ENCODE measurements at regions not wholly inside any gene's neighbourhood (a gene's known extent, or its start where the extent isn't known, plus 50 kb on each side); places are given as distances from the start of the nearest gene placed in this dataset.
"Not testable (repeated sequence)": the region's sequence is repeated elsewhere in the genome, so short reads cannot be mapped to it uniquely, and the experiment has no call there.

DNA sequence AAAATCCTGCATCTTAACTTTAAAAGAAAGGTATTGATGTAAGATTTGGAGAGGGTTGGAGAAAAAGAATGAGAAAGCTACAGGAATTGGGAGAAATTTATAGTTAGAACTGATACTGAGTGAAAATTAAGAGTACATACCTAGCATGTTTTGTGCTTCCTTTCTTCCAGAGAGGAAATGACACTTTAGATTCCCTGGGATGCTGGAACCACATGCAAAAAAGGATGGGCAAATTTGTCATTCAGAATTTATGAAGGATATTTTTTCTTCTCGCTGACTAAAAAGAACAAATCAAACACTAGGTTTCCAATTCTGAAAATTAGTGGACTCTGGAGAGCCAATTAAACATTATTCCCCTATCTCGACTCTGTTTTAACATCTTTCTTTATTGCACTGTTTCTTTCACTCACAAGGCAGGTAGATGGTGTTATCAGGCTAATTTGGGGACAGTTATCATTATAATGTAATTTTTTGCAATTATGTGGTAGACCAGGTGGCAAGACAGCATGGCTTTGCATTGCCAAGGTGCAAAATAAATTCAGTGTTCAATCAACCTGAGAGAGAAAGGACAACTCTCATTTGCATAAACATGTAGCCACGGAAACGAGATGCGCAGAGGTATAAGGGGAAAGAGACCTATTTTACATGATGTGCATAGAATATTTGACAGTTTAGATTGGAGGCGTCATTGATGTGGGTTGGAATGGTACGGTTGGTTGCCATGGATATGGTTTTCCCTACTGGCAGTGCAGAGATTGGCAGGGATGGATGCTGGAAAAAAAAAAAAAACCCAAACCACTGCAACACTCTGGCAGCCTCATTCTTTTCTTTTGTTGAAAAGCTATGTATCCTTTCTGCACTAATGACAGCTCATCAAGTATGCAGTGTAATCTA is 320.4 kb upstream of the CCNH start:
- DNase-seq, result no peak

DNA sequence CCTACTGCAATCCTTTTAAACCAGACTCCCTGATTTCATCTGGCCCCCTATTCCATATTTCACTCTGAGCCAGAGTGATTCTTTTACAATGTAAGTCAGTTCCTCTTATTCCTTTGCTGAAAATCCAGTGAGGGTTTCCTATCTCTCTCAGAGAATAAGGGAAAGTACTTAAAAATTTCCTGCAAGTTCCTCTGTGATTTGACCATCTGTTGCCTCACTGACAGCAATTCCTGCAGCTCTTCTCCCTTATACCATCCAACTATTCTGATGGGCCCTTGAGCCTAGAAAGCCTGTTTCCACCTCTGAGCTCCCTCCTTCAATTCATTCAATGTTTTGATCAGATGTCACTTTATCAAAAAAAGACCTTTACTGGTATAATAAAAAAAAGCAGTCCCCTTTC is 317.1 kb upstream of the CCNH start:
- DNase-seq, result no peak

DNA sequence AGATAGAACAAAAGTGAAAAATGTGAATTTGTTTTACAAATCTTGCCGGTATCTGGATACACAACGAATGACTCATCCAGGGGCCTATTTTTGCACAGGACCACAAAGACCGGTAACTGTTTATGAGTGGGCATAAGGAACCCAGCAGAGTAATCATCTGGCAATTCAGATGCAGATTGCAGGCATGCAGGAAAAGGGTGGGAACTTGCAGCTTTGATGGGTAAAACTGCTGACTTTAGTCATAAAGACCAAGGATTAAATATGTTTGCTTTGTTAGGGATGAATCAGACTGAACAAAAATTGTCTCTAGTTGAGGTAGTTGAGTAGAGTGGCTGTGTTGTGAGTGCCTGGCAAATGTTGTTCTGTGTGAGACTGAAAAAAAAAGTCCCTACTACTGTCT is 309.6 kb upstream of the CCNH start:
- peak; percentile 15 for DNase-seq

DNA sequence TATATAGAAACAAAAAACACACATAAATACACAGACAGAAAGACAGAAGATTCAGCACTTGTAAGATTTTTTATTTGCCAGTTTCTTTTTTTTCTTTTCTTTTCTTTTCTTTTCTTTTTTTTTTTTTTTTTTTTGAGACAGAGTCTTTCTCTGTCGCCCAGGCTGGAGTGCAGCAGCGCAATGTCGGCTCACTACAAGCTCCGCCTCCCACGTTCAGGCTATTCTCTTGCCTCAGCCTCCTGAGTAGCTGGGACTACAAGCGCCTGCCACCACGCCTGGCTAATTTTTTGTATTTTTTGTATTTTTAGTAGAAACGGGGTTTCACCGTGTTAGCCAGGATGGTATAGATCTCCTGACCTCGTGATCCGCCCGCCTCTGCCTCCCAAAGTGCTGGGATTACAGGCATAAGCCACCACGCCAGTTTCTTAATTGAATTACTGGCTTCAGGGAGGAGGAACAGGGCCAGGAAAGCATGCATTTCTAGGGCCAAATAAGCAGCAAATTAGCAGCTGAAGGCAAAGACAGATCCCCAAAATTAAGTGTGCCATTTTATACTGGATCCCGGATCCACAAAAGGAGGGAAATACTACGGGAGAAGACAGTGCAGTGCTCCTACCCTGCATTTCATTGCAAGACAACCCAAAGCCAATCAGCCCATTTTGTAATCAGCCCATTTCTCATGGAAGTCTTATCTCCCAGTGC is 305.6 kb upstream of the CCNH start:
- DNase-seq, result not testable (repeated sequence)

DNA sequence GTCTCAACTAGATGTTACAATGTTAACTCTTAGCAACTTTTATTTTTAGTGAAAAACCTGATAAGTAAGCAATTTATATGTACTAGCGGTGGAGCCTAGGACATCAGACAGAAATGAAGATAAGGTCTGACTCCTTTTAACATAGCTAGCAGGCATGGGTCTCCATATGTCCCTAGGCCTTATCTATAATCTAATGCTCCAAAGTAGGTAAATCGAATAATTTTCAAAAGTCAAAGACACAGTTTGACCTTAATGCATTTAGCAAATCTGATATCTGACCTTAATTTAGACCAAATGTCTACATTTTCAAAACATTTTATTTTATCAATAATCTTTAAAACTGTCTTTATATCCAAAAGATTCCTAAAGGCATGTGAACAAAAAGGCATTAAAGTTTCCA is 305.0 kb upstream of the CCNH start:
- no peak for DNase-seq

DNA sequence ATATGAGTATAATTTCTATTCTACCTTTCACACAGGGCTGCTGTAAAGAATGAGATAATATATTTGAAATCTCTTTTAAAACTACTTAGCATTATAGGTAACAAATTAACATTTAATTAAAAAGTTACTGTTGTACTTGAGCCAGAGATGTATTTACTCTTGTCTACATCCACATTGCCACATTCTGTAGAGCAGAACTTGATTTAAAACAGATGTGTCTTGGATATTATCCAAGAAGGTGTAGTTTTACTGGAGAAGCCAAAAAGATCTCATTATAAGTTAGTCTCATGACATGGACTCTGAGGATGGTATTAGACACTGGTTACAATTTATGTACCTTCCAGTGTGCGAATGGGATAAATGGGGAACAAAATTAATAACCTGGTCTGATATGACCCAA is 293.1 kb upstream of the CCNH start:
- peak; percentile 1 for DNase-seq

DNA sequence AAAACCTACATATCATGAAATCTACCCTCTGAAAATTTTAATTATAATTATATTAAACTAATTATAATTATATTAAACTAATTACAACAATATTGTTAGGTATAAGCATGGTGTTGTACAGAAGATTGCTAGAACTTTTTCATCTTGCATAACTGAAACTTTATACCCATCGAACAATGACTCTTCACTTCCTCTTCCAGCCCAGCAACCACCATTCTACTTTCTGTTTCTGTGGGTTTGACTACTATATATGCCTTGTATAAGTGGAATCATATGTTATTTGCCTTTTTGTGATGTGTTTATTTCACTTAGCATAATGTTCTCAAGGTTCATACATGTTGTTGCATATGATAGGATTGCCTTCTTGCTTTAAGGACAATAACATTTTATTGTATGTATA is 274.2 kb upstream of the CCNH start:
- no peak for DNase-seq

DNA sequence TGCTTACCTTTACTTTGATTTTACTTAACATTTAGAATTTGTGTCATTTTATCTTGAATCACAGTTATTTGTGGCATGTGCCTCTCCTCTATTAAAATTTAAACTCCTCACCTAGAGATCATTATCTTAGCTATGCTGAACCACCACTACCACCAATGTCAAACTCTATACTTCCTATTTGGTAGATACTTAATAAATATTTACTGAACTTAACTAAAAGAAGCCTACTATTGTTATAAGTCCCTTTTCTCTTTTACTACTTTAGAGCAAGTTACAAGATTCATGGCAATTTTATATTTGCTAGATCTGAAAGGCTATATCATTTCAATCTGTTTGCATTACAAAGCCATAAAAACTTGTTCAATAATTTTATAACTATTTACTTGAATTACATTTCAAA is 273.3 kb upstream of the CCNH start:
- DNase-seq, result no peak

DNA sequence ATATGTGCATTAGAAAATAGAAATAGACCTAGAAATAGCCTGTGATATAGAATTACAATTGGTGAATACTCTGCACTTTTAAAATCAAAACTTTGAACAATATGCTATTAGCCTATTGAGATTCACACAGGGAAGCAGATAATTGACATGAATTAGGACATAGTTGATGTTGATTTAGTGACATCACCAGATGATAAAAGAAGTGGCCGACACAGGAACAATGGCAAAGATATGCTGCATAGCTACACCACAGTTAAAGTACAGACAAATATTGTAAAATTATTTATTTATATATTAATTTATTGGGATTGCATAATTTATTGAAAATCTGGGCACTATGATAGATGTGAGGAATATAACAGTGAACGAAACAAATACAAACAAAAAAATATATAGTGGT is 261.5 kb upstream of the CCNH start:
- DNase-seq, result no peak

DNA sequence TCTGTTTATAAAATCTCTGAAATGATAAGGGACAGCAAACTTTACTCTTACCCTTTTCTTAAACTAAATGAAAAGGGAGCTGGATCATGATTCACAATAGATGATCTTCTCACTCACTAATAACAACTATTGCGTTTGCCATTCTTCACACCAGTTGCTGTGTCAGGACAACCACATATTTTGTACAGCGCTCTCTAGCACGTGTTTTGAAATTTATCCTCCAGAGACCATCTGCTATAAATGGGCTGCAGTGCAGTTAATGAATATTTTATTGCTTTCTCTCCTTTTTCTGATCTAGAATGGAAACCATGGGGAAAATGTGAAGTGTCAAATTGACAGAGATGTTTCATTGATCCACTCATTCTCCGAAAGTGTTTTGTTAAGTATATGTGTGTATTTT is 258.4 kb upstream of the CCNH start:
- no peak for DNase-seq

DNA sequence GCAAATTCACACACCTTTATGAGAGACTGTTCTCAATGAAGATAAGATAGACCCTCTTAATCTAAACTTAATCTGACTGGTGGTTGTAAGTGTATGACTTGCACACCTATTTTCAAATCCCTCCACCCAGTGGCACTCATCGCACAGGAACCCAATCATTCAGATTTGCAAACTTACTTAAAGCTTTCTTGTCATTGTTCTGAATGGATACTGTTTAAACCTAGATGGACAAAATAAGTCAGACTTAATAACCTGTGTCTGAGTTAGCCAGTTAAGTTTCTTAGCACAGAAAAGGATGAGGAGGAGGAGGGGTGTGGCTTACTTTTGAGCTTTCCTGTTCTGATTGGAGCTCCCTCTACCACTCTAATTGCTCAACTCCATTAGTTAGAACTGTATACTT is 252.4 kb upstream of the CCNH start:
- DNase-seq, result no peak

DNA sequence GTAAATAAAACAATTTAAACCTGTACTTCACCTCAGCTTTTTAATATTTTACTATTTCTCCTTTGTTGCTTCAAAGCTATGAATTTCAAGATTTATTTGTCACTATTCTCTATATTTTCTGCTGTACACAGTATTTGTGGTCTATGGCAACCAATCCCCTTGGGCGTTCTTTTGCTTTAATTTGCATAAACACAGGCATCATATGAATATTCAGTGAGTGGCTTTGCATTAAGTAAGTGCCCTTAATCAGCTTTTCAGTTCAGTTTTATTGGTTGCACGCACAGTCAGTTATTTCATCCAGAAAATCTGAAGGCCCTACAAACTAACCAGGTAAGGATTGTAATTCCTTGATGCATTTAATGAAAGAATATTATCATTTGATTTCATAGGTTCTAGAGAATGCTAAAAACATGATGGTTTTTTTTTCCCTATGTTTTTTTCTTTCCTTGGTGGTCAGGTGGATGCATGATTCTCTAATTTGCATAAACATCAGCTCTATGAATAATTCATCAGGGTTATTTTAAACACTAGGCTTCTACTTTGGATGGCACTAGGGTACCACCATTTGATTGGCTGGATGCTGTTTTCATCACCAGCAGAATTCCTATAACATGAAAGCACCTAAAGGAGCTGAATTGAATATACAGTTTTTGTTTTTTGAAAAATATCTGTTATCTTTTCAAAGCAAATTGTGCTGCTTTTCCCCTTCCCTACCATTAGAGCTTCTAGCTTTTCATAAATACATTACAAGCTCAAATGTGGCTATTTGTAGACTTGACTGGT is 249.2 kb upstream of the CCNH start:
- no peak for DNase-seq

DNA sequence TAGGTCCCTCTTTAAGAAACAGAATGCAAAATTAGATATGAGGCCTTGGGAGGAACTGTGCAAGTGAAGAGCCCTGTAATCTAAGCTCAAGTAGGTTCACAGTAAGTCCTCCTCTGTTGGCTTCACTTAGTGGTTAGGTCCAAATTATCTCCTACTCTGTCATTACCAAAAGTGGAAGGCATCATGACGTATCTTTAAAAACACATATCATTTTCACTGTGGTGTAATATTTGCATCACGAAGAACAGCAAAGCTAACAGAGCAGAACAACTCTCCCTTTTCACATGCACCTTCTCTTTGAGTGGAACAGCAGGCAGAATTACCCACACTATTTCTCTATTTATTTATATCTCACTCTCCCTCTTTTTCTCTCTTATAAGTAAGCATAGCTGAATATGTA is 240.5 kb upstream of the CCNH start:
- no peak for DNase-seq

DNA sequence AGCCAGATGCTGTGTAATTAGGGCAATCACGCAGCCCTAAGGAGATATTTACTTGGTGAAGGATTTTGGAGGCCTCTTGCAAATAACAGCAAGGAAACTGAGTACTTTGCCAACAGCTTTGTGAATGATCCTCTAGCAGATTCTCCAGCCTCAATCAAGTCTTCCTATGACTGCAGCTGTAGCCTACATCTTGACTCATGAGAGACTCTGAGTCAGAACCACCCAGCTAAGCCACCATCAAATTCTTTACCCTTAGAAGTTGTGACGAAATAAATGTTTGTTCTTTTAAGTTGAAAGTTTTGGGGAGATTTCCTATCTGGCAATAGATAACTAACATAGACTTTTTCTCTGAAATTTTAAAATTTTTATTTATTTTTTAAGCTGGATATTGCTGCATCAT is 237.6 kb upstream of the CCNH start:
- DNase-seq, result no peak

DNA sequence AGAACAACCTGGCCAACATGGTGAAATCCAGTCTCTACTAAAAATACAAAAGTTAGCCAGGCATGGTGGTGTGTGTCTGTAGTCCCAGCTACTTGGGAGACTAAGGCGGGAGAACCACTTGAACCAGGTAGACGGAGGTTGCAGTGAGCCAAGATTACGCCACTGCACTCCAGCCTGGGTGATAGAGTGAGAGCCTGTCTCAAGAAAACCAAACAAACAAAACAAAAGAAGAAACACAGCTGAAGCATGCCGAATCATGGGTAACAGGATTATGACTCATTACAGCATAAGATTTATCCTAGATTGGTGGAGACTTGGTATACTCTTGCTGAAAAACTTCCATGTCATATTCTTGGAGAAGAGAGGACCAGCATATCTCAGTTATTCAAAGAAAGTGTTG is 236.7 kb upstream of the CCNH start:
- DNase-seq, result no peak

DNA sequence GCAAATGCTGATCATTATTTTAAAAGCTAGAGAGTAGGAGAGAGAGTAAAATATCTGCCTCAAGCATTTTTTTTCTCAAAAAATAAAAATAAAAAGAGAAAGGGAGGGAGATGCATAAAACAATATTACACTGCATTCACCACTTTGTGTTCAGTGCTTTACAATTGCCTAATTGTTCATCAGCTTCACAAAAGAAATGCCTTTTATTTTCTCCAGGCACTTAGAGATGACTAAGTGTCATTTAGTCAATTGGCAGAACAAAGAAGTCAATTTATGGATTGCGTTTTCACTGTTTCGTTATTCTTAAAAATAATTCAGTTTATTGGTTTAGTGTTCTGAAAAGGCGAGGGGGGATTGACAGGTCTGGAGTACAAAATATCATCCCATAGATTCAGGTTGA is 232.5 kb upstream of the CCNH start:
- no peak for DNase-seq

DNA sequence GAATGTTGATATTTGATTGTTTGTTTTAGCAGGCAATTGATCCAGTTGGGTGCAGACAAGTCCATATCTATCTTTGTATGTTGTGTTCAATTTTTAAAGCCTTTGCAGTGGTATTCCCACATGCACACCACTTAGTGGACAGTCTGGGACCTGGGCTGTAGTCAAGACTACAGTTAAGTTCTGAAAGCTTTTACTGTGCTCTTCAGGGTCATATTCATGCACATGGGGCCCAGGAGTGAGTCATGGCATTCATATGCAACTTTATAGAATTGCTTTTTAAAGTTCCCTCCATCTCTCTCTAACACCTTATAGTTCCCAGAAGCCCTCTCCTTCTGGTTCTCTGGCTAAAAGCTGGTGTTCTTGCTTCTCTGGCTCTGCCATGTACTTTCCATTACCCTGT is 228.2 kb upstream of the CCNH start:
- DNase-seq, result no peak

DNA sequence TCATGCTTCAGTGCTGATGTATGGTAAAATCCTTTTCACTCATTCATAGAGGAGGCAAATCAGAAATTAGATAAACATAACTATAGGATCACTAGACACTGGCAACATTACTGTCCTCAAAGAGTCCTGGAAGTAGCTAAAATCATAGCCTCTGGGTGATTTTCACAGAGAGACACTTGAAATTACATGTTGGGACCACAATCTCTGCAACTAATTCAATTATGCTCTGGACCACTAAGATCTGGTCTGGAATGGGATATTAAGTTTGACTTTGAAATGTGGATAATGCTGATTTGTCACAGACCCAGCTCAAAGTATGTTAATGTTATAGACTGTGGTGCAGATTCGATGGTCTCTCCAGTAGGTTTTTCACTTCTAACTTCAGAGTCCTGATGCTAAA is 214.6 kb upstream of the CCNH start:
- DNase-seq, result no peak

DNA sequence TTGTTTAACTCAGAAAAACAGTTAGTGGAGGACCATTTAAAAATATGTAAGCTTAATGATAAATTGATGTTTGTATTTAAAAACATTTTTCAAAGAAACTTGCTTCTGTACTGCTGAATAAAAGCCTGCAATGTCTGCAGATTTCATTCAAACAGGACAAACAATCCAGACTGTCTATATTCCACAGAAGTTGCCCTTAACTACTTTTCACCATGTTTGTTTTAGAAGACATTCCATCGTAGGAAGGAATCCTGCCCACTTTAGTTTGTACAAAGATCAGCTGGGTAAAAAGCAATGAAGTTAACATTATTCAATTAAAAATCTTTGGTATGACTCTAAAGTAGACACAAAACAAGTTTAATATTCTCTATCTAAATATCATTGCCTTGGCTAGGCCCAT is 195.7 kb upstream of the CCNH start:
- no peak for DNase-seq

DNA sequence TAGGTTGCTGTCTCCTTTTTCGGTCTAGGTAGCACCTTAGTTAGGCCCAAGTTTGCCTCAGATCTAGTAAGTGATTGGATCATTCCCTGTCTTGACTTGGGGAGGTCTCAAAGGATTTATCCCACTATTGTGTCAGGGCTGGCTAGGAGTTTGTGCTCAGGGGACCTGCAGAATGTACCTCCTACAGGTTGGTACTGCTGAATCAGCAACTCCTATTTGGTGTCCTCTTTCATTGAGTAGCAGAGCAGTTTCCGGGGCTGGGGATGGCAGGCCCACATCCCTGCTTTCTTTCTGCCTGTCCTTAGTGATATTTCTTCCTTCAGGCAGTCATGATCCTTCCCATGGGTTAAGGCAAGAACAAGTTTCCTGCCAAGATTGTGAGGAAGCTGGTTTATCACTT is 192.9 kb upstream of the CCNH start:
- no peak for DNase-seq

DNA sequence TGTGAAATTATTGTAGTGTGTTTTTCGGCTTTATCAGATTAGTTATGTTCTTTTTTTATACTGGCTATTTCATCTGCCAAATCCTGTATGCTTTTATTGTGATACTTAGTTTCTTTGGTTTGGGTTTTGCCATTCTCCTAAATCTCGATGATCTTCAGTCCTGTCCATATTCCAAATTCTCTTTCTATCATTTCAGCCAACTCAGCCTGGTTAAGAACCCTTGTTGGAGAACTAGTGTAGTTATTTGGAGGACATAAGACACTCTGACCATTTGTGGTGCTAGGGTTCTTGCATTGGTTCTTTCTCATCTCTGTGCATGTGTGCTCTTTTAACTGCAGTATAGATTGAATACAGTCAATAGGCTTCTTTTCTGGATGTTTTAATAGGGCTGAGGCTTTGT is 187.0 kb upstream of the CCNH start:
- no peak for DNase-seq

DNA sequence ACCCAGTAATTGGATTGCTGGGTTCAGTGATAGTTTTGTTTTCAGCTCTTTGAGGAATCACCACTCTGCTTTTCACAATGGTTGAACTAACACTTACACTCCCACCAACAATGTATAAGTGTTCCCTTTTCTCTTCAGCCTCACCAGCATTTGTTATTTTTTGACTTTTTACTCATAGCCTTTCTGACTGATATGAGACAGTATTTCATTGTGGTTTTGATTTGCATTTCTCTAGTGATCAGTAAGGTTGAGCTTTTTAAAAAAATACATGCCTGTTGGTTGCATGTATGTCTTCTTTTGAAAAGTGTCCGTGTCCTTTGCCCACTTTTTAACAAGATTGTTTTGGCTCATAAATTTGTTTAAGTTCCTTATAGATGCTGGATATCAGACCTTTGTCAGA is 185.7 kb upstream of the CCNH start:
- DNase-seq, result no peak

DNA sequence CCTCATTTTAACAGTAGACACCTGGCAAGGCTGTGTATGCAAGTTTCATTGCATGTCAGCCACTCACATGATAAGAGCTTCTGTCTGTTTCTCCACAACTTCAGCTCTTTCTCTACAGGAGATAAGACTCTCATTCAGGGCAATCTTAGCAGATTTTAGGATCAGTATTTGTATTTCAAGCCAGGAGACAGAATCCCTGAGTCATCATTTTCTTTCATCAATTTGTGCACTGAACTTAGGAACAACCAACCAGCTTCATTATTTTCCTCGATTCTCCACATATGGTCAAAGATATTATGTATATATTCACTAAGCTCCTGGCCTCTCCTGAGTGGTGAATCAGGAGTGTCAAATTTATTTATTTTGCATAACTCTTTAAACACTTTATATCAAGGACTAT is 181.8 kb upstream of the CCNH start:
- DNase-seq, result no peak

DNA sequence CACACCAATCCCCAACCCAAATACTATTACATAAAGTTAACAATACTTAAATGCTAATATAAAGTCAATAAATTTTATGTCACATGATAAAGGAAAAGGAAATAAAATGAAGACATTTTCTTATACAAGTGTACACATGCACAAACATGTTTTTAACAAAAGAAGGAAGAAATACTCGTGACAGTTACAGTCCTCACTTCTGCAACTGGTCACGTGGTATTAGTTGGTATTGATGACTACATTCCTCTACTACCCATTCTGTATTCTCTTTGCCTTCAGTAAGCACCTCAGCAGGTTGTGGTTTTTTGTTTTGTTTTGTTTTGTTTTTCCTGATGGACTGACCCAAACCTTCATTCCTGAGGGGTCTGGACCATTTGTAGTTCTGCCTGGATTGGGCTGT is 176.9 kb upstream of the CCNH start:
- DNase-seq, result no peak

Data from fibroblast of skin of right biceps (primary cell).